Astrocyte (in vitro differentiated cells and primary cell): ENCODE measurements at regions not wholly inside any gene's neighbourhood (a gene's known extent, or its start where the extent isn't known, plus 50 kb on each side); places are given as distances from the start of the nearest gene placed in this dataset.

ENCODE experiments used
- DNase-seq: peaks from one replicate; pipeline ENCODE4 v3.0.0-alpha.2; 2010; ENCODE audit warnings: low read depth
- FAIRE-seq: peaks from 2 replicates; lab custom pipeline; 2011; peaks lifted over from hg19 to GRCh38; lab: Jason Lieb, UNC
- H2AFZ ChIP-seq: 2 replicates; pipeline ENCODE4 v1.6.0; 2012; ENCODE audit warnings: low read depth, low read length, inconsistent platforms
- H3K27ac ChIP-seq: 2 replicates; pipeline ENCODE4 v1.5.1; 2011; ENCODE audit warnings: low read depth, low read length, inconsistent platforms
- H3K27me3 ChIP-seq: 2 replicates; pipeline ENCODE4 v1.6.0; 2011; ENCODE audit warnings: low read length, inconsistent platforms; ENCODE audit not compliant: insufficient read depth
- H3K36me3 ChIP-seq: 2 replicates; pipeline ENCODE4 v1.5.1; 2011; ENCODE audit warnings: low read length, inconsistent platforms; ENCODE audit not compliant: insufficient read depth
- H3K4me1 ChIP-seq: 2 replicates; pipeline ENCODE4 v1.5.1; 2011; ENCODE audit warnings: low read length, inconsistent platforms; ENCODE audit not compliant: insufficient read depth
- H3K4me2 ChIP-seq: 2 replicates; pipeline ENCODE4 v1.6.0; 2012; ENCODE audit warnings: low read length, inconsistent platforms
- H3K4me3 ChIP-seq: 2 replicates; pipeline ENCODE4 v1.5.1; 2011; ENCODE audit warnings: low read depth, mild to moderate bottlenecking, low read length, inconsistent platforms; ENCODE audit not compliant: insufficient read depth
- H3K79me2 ChIP-seq: 2 replicates; pipeline ENCODE4 v1.6.0; 2012; ENCODE audit warnings: mild to moderate bottlenecking, low read length, inconsistent platforms; ENCODE audit not compliant: insufficient read depth
- H3K9ac ChIP-seq: 2 replicates; pipeline ENCODE4 v1.6.0; 2012; ENCODE audit warnings: mild to moderate bottlenecking, low read length, inconsistent platforms
- H3K9me3 ChIP-seq: 2 replicates; pipeline ENCODE4 v1.5.1; 2012; ENCODE audit warnings: low read depth, mild to moderate bottlenecking, low read length, inconsistent platforms; ENCODE audit not compliant: insufficient read depth
- H4K20me1 ChIP-seq: 2 replicates; pipeline ENCODE4 v1.6.0; 2012; ENCODE audit warnings: low read length, inconsistent platforms; ENCODE audit not compliant: insufficient read depth
- H3K27ac Mint-ChIP-seq: one replicate; pipeline ENCODE4 v1.8.0; 2021; ENCODE audit warnings: mild to moderate bottlenecking, mixed read lengths; ENCODE audit not compliant: unreplicated experiment
- H3K27me3 Mint-ChIP-seq: one replicate; pipeline ENCODE4 v1.8.0; 2021; ENCODE audit warnings: low read depth, mixed read lengths; ENCODE audit not compliant: unreplicated experiment
- H3K36me3 Mint-ChIP-seq: one replicate; pipeline ENCODE4 v1.8.0; 2021; ENCODE audit warnings: low read depth, mixed read lengths; ENCODE audit not compliant: unreplicated experiment
- H3K4me1 Mint-ChIP-seq: one replicate; pipeline ENCODE4 v1.8.0; 2021; ENCODE audit warnings: low read depth, mixed read lengths; ENCODE audit not compliant: unreplicated experiment
- H3K4me3 Mint-ChIP-seq: one replicate; pipeline ENCODE4 v1.8.0; 2021; ENCODE audit warnings: mild to moderate bottlenecking, moderate library complexity, mixed read lengths; ENCODE audit not compliant: unreplicated experiment
- H3K9me3 Mint-ChIP-seq: one replicate; pipeline ENCODE4 v1.8.0; 2021; ENCODE audit warnings: mild to moderate bottlenecking, mixed read lengths; ENCODE audit not compliant: unreplicated experiment
- CTCF ChIP-seq: IDR thresholded peaks from 2 replicates; pipeline ENCODE4 v1.5.1; 2011; ENCODE audit warnings: low read depth, mild to moderate bottlenecking, inconsistent platforms, low read length, moderate library complexity; ENCODE audit not compliant: insufficient read depth
- EZH2 ChIP-seq: IDR thresholded peaks from 2 replicates; pipeline ENCODE4 v1.6.1; 2012; ENCODE audit warnings: mild to moderate bottlenecking, low read length, inconsistent platforms; ENCODE audit not compliant: insufficient read depth

DNA sequence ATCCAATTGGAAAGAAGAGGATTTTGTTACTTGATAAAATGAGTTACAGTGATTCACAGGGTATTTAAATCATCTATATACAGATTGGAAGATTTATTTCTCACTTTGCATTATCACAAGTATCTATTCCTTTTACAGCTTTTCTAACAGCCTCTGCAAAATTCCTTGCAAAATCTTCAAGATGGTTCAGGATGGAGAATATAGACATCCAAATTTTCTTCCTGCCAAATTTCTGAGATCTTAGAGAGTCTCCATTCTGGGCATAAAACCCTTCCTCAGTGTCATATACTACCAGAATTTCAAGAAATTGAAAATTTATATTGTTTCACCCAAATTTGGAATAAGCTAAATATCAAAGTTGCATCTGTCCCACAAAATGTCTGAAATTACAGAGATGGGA, 259.1 kb upstream of the FAM174A start:
- FAIRE-seq, result no peak
- Histone ChIP-seq H3K4me3 (no peak overlapping the region), H3K4me1 (no peaks in the 10 kb centered on the region), H3K79me2 (no peaks in the 10 kb centered on the region), H3K9me3 (no peaks in the 10 kb centered on the region), H3K27ac (no peak overlapping the region), H3K27me3 (no peaks in the 10 kb centered on the region), H3K4me2 (no peak overlapping the region), H3K36me3 (no peaks in the 10 kb centered on the region), H3K9ac (no peak overlapping the region), H2AFZ (no peak overlapping the region), H4K20me1 (no peaks in the 10 kb centered on the region)
- Mint-ChIP-seq H3K9me3 (no peaks in the 10 kb centered on the region), H3K4me3 (no peak overlapping the region), H3K27me3 (no peaks in the 10 kb centered on the region), H3K36me3 (no peaks in the 10 kb centered on the region), H3K27ac (no peak overlapping the region), H3K4me1 (peaks cover 3% of the 10 kb centered on the region)
- DNase-seq, result no peak
- TF ChIP-seq EZH2 (no peak), CTCF (no peak)

- no peak overlapping the region for H3K27ac ChIP-seq
- no peaks in the 10 kb centered on the region for H3K27me3 ChIP-seq
- H3K36me3 Mint-ChIP-seq, result no peaks in the 10 kb centered on the region
- no peaks in the 10 kb centered on the region for H3K79me2 ChIP-seq
- TF ChIP-seq CTCF (no peak), EZH2 (no peak)
- no peaks in the 10 kb centered on the region for H3K9me3 Mint-ChIP-seq
- no peak overlapping the region for H3K4me3 ChIP-seq
- H3K4me1 ChIP-seq, result no peaks in the 10 kb centered on the region
- no peaks in the 10 kb centered on the region for H3K9me3 ChIP-seq
- peaks cover 6% of the 10 kb centered on the region for H3K4me1 Mint-ChIP-seq
- no peak overlapping the region for H2AFZ ChIP-seq
- no peak overlapping the region for H3K9ac ChIP-seq
- H3K36me3 ChIP-seq, result no peaks in the 10 kb centered on the region
- DNase-seq (no peak), FAIRE-seq (no peak)
- no peaks in the 10 kb centered on the region for H3K27me3 Mint-ChIP-seq
- no peak overlapping the region for H3K4me3 Mint-ChIP-seq
- H3K4me2 ChIP-seq, result no peak overlapping the region
- no peak overlapping the region for H3K27ac Mint-ChIP-seq
- no peaks in the 10 kb centered on the region for H4K20me1 ChIP-seq
These were observed 259.5 kb upstream of the FAM174A start for GRCh38 chr5:100275631-100276030.

GRCh38 chr5:100273846-100274580, 261.2 kb upstream of the FAM174A start:
- H3K79me2 ChIP-seq, result no peaks in the 10 kb centered on the region
- Mint-ChIP-seq H3K4me1 (peaks cover 13% of the 10 kb centered on the region), H3K27ac (no peak overlapping the region), H3K27me3 (no peaks in the 10 kb centered on the region), H3K9me3 (no peaks in the 10 kb centered on the region), H3K36me3 (no peaks in the 10 kb centered on the region), H3K4me3 (no peak overlapping the region)
- H3K4me2 ChIP-seq, result no peak overlapping the region
- TF ChIP-seq EZH2 (no peak), CTCF (no peak)
- FAIRE-seq, result no peak
- no peak overlapping the region for H3K27ac ChIP-seq
- no peaks in the 10 kb centered on the region for H3K27me3 ChIP-seq
- no peaks in the 10 kb centered on the region for H4K20me1 ChIP-seq
- H3K9ac ChIP-seq, result no peak overlapping the region
- H3K4me1 ChIP-seq, result peaks cover 4% of the 10 kb centered on the region
- DNase-seq, result peak; percentile 29
- H2AFZ ChIP-seq, result no peak overlapping the region
- no peaks in the 10 kb centered on the region for H3K9me3 ChIP-seq
- no peak overlapping the region for H3K4me3 ChIP-seq
- no peaks in the 10 kb centered on the region for H3K36me3 ChIP-seq
